GM12892 (cell line): ENCODE measurements at regions not wholly inside any gene's neighbourhood (a gene's known extent, or its start where the extent isn't known, plus 50 kb on each side); places are given as distances from the start of the nearest gene placed in this dataset.
"Not testable (repeated sequence)": the region's sequence is repeated elsewhere in the genome, so short reads cannot be mapped to it uniquely, and the experiment has no call there.

Source experiments
- POLR2A ChIP-seq: IDR thresholded peaks from 2 replicates; pipeline ENCODE4 v1.6.1; 2011; ENCODE audit warnings: low read depth, low read length, control low read depth
- POLR2AphosphoS5 ChIP-seq: IDR thresholded peaks from 2 replicates; pipeline ENCODE4 v1.6.1; 2011; ENCODE audit warnings: low read depth, low read length, control low read depth
- TAF1 ChIP-seq: IDR thresholded peaks from 2 replicates; pipeline ENCODE4 v1.6.1; 2011; ENCODE audit warnings: low read depth, mild to moderate bottlenecking, control low read depth, low read length, borderline replicate concordance

DNA sequence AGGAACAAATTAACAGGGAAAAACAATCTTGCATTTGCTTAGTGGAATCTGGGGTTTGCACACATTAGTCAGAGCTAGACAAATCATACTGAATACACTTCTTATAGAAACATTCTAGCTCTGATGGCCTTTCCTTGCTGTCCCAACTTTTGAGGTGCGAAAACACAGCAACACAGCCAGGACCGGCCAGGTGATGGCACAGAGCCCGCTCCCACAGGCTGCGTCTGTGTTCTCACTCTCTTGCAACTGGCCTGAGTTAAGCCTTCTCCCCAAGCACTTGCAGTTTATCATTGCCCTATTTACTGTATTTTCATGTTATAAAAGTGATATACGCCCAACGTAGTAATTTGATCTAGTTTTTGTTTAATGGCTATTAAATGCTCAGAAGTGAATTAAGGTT, 292.0 kb upstream of the TEKT4 start:
- TF ChIP-seq POLR2AphosphoS5, POLR2A, TAF1: not testable (repeated sequence)
